Activated T-cell treated with anti-CD3 and anti-CD28 coated beads, Interleukin-2, amount 50 U/mL, for 72 hours (primary cell): ENCODE measurements at regions not wholly inside any gene's neighbourhood (a gene's known extent, or its start where the extent isn't known, plus 50 kb on each side); places are given as distances from the start of the nearest gene placed in this dataset.

Source experiments
- ATAC-seq, 2 donors: fragments of 150-1000 bp; cut with Tn5 transposase; replicated peaks in 1 of 2; 2 replicates each; pipeline ENCODE4 v1.10.0; 2021; ENCODE audit warnings: moderate library complexity in 2 of 2, mild to moderate bottlenecking in 1 of 2
- DNase-seq, 2 donors: peaks; one replicate each; pipeline ENCODE4 v3.0.0; 2021 to 2022; ENCODE audit warnings: mixed read lengths in 1 of 2
- H3K27ac Mint-ChIP-seq: one replicate; pipeline ENCODE4 v1.8.0; 2022; ENCODE audit warnings: mild to moderate bottlenecking, moderate library complexity, mixed read lengths
- H3K27me3 Mint-ChIP-seq: one replicate; pipeline ENCODE4 v1.8.0; 2022; ENCODE audit warnings: low read depth, mixed read lengths
- H3K36me3 Mint-ChIP-seq, 2 donors: one replicate each; pipeline ENCODE4 v1.8.0; 2022; ENCODE audit warnings: mixed read lengths in 2 of 2, mild to moderate bottlenecking in 1 of 2; ENCODE audit not compliant: insufficient read depth in 2 of 2
- H3K4me1 Mint-ChIP-seq: one replicate; pipeline ENCODE4 v1.8.0; 2022; ENCODE audit warnings: low read depth, mixed read lengths
- H3K4me3 Mint-ChIP-seq, 2 donors: one replicate each; pipeline ENCODE4 v1.8.0; 2022; ENCODE audit warnings: mild to moderate bottlenecking in 2 of 2, mixed read lengths in 2 of 2, moderate library complexity in 2 of 2
- H3K9me3 Mint-ChIP-seq, 2 donors: one replicate each; pipeline ENCODE4 v1.8.0; 2022; ENCODE audit warnings: mixed read lengths in 2 of 2

- H3K36me3 Mint-ChIP-seq: no peaks in the 10 kb centered on the region
- peak overlapping the region; percentile 36 to 43 for H3K4me3 Mint-ChIP-seq
- peaks cover 58% of the 10 kb centered on the region for H3K27me3 Mint-ChIP-seq
- no peak for ATAC-seq
- no peak overlapping the region for H3K27ac Mint-ChIP-seq
- peaks cover 6% of the 10 kb centered on the region for H3K4me1 Mint-ChIP-seq
- peaks cover 0 to 1% of the 10 kb centered on the region in 2 donors for H3K9me3 Mint-ChIP-seq
- DNase-seq: no peak
These were observed 64.3 kb upstream of the WDR17 start for GRCh38 chr4:176001151-176002006.

- no peak overlapping the region for H3K27ac Mint-ChIP-seq
- H3K9me3 Mint-ChIP-seq: peaks cover 0 to 1% of the 10 kb centered on the region in 2 donors
- H3K36me3 Mint-ChIP-seq: no peaks in the 10 kb centered on the region
- peaks cover 58% of the 10 kb centered on the region for H3K27me3 Mint-ChIP-seq
- DNase-seq (peak; percentile 2), ATAC-seq (peak; percentile 26 to 54)
- peaks cover 6% of the 10 kb centered on the region for H3K4me1 Mint-ChIP-seq
- H3K4me3 Mint-ChIP-seq: peak overlapping the region; percentile 65 to 77
These were observed 63.5 kb upstream of the WDR17 start for GRCh38 chr4:176002007-176002613.

GRCh38 chr4:176005766-176006165 lies 59.9 kb upstream of the WDR17 start:
- H3K36me3 Mint-ChIP-seq: no peaks in the 10 kb centered on the region
- DNase-seq (no peak), ATAC-seq (no peak)
- no peak overlapping the region for H3K4me3 Mint-ChIP-seq
- H3K27me3 Mint-ChIP-seq: peaks cover 29% of the 10 kb centered on the region
- H3K4me1 Mint-ChIP-seq: peaks cover 6% of the 10 kb centered on the region
- H3K9me3 Mint-ChIP-seq: peaks cover 0 to 2% of the 10 kb centered on the region in 2 donors
- no peak overlapping the region for H3K27ac Mint-ChIP-seq

GRCh38 chr4:176009254-176009653 lies 56.4 kb upstream of the WDR17 start:
- Mint-ChIP-seq H3K36me3 (no peaks in the 10 kb centered on the region), H3K27ac (no peak overlapping the region), H3K4me3 (no peak overlapping the region), H3K9me3 (peaks cover 0 to 2% of the 10 kb centered on the region in 2 donors), H3K27me3 (no peaks in the 10 kb centered on the region), H3K4me1 (no peaks in the 10 kb centered on the region)
- ATAC-seq: no peak
- no peak for DNase-seq

- no peaks in the 10 kb centered on the region for H3K4me1 Mint-ChIP-seq
- peaks cover 0 to 2% of the 10 kb centered on the region in 2 donors for H3K9me3 Mint-ChIP-seq
- DNase-seq: no peak
- H3K27me3 Mint-ChIP-seq: peaks cover 8% of the 10 kb centered on the region
- ATAC-seq: no peak
- no peak overlapping the region for H3K27ac Mint-ChIP-seq
- H3K4me3 Mint-ChIP-seq: no peak overlapping the region
- H3K36me3 Mint-ChIP-seq: no peaks in the 10 kb centered on the region
These were observed 54.1 kb upstream of the WDR17 start for GRCh38 chr4:176011529-176011928.

GRCh38 chr4:176013476-176014247 lies 52.0 kb upstream of the WDR17 start:
- H3K36me3 Mint-ChIP-seq: no peaks in the 10 kb centered on the region
- H3K4me3 Mint-ChIP-seq: no peak overlapping the region
- DNase-seq: no peak
- H3K27me3 Mint-ChIP-seq: peaks cover 8% of the 10 kb centered on the region
- ATAC-seq: no peak
- H3K4me1 Mint-ChIP-seq: no peaks in the 10 kb centered on the region
- H3K9me3 Mint-ChIP-seq: peaks cover 0 to 2% of the 10 kb centered on the region in 2 donors
- no peak overlapping the region for H3K27ac Mint-ChIP-seq

GRCh38 chr4:176014583-176015108 lies 51.0 kb upstream of the WDR17 start:
- H3K27ac Mint-ChIP-seq: no peak overlapping the region
- DNase-seq (no peak), ATAC-seq (no peak)
- H3K36me3 Mint-ChIP-seq: no peaks in the 10 kb centered on the region
- no peaks in the 10 kb centered on the region for H3K4me1 Mint-ChIP-seq
- H3K27me3 Mint-ChIP-seq: peaks cover 8% of the 10 kb centered on the region
- no peak overlapping the region for H3K4me3 Mint-ChIP-seq
- H3K9me3 Mint-ChIP-seq: peaks cover 0 to 1% of the 10 kb centered on the region in 2 donors
